ENCODE measurements at regions not wholly inside any gene's neighbourhood (a gene's known extent, or its start where the extent isn't known, plus 50 kb on each side); places are given as distances from the start of the nearest gene placed in this dataset.

GRCh38 chr14:85123755-85124154 is 406.2 kb upstream of the FLRT2 start:
- Histone ChIP-seq H3K27ac (replicated peaks) (no peak overlapping the region), H3K4me3 (replicated peaks; ENCODE audit: insufficient read depth, low read length) (no peak overlapping the region), H3K27me3 (ENCODE audit: insufficient read depth, poor library complexity, severe bottlenecking) (no peaks in the 10 kb centered on the region)
- TF ChIP-seq, protein P1, sequence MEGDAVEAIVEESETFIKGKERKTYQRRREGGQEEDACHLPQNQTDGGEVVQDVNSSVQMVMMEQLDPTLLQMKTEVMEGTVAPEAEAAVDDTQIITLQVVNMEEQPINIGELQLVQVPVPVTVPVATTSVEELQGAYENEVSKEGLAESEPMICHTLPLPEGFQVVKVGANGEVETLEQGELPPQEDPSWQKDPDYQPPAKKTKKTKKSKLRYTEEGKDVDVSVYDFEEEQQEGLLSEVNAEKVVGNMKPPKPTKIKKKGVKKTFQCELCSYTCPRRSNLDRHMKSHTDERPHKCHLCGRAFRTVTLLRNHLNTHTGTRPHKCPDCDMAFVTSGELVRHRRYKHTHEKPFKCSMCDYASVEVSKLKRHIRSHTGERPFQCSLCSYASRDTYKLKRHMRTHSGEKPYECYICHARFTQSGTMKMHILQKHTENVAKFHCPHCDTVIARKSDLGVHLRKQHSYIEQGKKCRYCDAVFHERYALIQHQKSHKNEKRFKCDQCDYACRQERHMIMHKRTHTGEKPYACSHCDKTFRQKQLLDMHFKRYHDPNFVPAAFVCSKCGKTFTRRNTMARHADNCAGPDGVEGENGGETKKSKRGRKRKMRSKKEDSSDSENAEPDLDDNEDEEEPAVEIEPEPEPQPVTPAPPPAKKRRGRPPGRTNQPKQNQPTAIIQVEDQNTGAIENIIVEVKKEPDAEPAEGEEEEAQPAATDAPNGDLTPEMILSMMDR (IDR thresholded peaks at IDR 0.05; ENCODE audit: insufficient read depth, low read length): no peak
- TF ChIP-seq SPI1 (IDR thresholded peaks at IDR 0.05; ENCODE audit: borderline replicate concordance, low read depth) (no peak), GABPA (IDR thresholded peaks at IDR 0.05; ENCODE audit: low read depth) (no peak), POLR2AphosphoS5 (IDR thresholded peaks at IDR 0.05; ENCODE audit: low read depth) (no peak)
- TF ChIP-seq, protein P2, sequence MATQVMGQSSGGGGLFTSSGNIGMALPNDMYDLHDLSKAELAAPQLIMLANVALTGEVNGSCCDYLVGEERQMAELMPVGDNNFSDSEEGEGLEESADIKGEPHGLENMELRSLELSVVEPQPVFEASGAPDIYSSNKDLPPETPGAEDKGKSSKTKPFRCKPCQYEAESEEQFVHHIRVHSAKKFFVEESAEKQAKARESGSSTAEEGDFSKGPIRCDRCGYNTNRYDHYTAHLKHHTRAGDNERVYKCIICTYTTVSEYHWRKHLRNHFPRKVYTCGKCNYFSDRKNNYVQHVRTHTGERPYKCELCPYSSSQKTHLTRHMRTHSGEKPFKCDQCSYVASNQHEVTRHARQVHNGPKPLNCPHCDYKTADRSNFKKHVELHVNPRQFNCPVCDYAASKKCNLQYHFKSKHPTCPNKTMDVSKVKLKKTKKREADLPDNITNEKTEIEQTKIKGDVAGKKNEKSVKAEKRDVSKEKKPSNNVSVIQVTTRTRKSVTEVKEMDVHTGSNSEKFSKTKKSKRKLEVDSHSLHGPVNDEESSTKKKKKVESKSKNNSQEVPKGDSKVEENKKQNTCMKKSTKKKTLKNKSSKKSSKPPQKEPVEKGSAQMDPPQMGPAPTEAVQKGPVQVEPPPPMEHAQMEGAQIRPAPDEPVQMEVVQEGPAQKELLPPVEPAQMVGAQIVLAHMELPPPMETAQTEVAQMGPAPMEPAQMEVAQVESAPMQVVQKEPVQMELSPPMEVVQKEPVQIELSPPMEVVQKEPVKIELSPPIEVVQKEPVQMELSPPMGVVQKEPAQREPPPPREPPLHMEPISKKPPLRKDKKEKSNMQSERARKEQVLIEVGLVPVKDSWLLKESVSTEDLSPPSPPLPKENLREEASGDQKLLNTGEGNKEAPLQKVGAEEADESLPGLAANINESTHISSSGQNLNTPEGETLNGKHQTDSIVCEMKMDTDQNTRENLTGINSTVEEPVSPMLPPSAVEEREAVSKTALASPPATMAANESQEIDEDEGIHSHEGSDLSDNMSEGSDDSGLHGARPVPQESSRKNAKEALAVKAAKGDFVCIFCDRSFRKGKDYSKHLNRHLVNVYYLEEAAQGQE (IDR thresholded peaks at IDR 0.05; ENCODE audit: insufficient replicate concordance, low read depth): no peak
- DNase-seq (ENCODE audit: low read depth in 1 of 2, low spot score in 1 of 2): no peak

- DNase-seq (ENCODE audit: low read depth in 1 of 2, low spot score in 1 of 2): no peak
- TF ChIP-seq GABPA (IDR thresholded peaks at IDR 0.05; ENCODE audit: low read depth) (no peak), SPI1 (IDR thresholded peaks at IDR 0.05; ENCODE audit: borderline replicate concordance, low read depth) (no peak), POLR2AphosphoS5 (IDR thresholded peaks at IDR 0.05; ENCODE audit: low read depth) (no peak)
- TF ChIP-seq, protein P1 (IDR thresholded peaks at IDR 0.05; ENCODE audit: insufficient read depth, low read length): no peak
- TF ChIP-seq, protein P2 (IDR thresholded peaks at IDR 0.05; ENCODE audit: insufficient replicate concordance, low read depth): no peak
- Histone ChIP-seq H3K27ac (replicated peaks) (no peak overlapping the region), H3K27me3 (ENCODE audit: insufficient read depth, poor library complexity, severe bottlenecking) (no peaks in the 10 kb centered on the region), H3K4me3 (replicated peaks; ENCODE audit: insufficient read depth, low read length) (no peak overlapping the region)
Observed at GRCh38 chr14:85124631-85125290, 405.2 kb upstream of the FLRT2 start.

- Histone ChIP-seq H3K4me3 (replicated peaks; ENCODE audit: insufficient read depth, low read length) (no peak overlapping the region), H3K27me3 (ENCODE audit: insufficient read depth, poor library complexity, severe bottlenecking) (no peaks in the 10 kb centered on the region), H3K27ac (replicated peaks) (no peak overlapping the region)
- no peak for TF ChIP-seq POLR2AphosphoS5 (IDR thresholded peaks at IDR 0.05; ENCODE audit: low read depth)
- TF ChIP-seq GABPA (IDR thresholded peaks at IDR 0.05; ENCODE audit: low read depth): no peak
- no peak for TF ChIP-seq SPI1 (IDR thresholded peaks at IDR 0.05; ENCODE audit: borderline replicate concordance, low read depth)
- TF ChIP-seq, protein P2 (IDR thresholded peaks at IDR 0.05; ENCODE audit: insufficient replicate concordance, low read depth): no peak
- TF ChIP-seq, protein P1 (IDR thresholded peaks at IDR 0.05; ENCODE audit: insufficient read depth, low read length): no peak
- DNase-seq (ENCODE audit: low read depth in 1 of 2, low spot score in 1 of 2): no peak
Observed at GRCh38 chr14:85125291-85125670, 404.7 kb upstream of the FLRT2 start.
